HepG2 (cell line): ENCODE measurements at regions not wholly inside any gene's neighbourhood (a gene's known extent, or its start where the extent isn't known, plus 50 kb on each side); places are given as distances from the start of the nearest gene placed in this dataset.

ENCODE experiments used
- PLSCR1 ChIP-seq: sonication (generic); formaldehyde crosslinking; IDR thresholded peaks from 2 replicates; pipeline ENCODE4 v1.5.0; 2020; ENCODE audit warnings: missing genetic modification reagents, mild to moderate bottlenecking, borderline replicate concordance
- ZNF703 ChIP-seq: sonication (generic); formaldehyde crosslinking; IDR thresholded peaks from 2 replicates; pipeline ENCODE4 v1.5.1; 2020; ENCODE audit warnings: missing genetic modification reagents, mild to moderate bottlenecking, moderate library complexity, borderline replicate concordance
- ZNF747 ChIP-seq: sonication (generic); formaldehyde crosslinking; IDR thresholded peaks from 2 replicates; pipeline ENCODE4 v1.8.1; 2023; ENCODE audit warnings: missing genetic modification reagents, mild to moderate bottlenecking, borderline replicate concordance
- TF ChIP-seq, protein P1 (sequence below): sonication (generic); formaldehyde crosslinking; IDR thresholded peaks from 2 replicates; pipeline ENCODE4 v1.5.0; 2020; ENCODE audit warnings: mild to moderate bottlenecking, missing genetic modification reagents, moderate library complexity

- TF ChIP-seq ZNF703 (CRISPR knock-in tag): no peak
- TF ChIP-seq ZNF747 (CRISPR knock-in tag): no peak
- no peak for TF ChIP-seq PLSCR1
- TF ChIP-seq, protein P1, sequence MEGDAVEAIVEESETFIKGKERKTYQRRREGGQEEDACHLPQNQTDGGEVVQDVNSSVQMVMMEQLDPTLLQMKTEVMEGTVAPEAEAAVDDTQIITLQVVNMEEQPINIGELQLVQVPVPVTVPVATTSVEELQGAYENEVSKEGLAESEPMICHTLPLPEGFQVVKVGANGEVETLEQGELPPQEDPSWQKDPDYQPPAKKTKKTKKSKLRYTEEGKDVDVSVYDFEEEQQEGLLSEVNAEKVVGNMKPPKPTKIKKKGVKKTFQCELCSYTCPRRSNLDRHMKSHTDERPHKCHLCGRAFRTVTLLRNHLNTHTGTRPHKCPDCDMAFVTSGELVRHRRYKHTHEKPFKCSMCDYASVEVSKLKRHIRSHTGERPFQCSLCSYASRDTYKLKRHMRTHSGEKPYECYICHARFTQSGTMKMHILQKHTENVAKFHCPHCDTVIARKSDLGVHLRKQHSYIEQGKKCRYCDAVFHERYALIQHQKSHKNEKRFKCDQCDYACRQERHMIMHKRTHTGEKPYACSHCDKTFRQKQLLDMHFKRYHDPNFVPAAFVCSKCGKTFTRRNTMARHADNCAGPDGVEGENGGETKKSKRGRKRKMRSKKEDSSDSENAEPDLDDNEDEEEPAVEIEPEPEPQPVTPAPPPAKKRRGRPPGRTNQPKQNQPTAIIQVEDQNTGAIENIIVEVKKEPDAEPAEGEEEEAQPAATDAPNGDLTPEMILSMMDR (CRISPR knock-in tag): no peak
Measured at GRCh38 chr4:188663369-188663768, 524.1 kb downstream of the TRIML1 start.
